Left cardiac atrium (tissue), 4 donors: ENCODE measurements at regions not wholly inside any gene's neighbourhood (a gene's known extent, or its start where the extent isn't known, plus 50 kb on each side); places are given as distances from the start of the nearest gene placed in this dataset.

Experiments used
- ATAC-seq, 2 donors: fragments of 200-7000 bp; cut with Tn5 transposase; one replicate each; pipeline ENCODE4 v1.9.1; 2020; ENCODE audit warnings: mild to moderate bottlenecking in 2 of 2, moderate library complexity in 2 of 2
- DNase-seq: peaks from one replicate; pipeline ENCODE4 v3.0.0-alpha.2; 2020
- intact Hi-C, 2 donors: fragments of 100-400 bp; cut with DNase I; formaldehyde crosslinking; loops; one replicate each; pipeline versions ENCODE4 v1.14.1 to v1.15.1; 2022 to 2023
- donor health status: DM: no; HTN: yes; CAD: no.
- donor health status: DM: no; HTN: yes; CAD: no; lungs with severe emphysema.
- donor health status: DM: yes; HTN: yes; CAD: no.
- donor health status: Dilated cardiomyopathy.

DNA sequence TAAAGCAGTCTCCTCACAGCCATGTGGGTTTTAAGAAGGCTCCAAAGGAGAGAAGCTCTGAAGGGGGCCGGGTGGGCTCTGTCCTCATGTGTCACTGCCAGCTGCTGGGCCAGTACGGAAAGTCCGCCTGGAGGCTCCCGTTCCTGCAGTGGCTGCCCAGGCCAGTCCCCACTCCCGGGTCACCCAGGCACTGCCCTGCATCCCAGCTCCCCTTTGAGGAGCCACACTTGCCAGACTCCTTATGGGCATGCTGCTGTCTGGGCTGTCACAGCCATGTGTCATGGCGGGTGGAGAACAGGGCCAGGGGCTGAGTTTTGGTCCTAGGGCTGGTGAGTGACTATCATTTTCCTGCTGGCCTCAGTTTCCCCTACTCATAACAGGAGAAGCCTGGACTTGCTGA is 79.4 kb upstream of the ACTRT2 start:
- intact Hi-C loops = no loop called here
- ATAC-seq (no peak), DNase-seq (no peak)

DNA sequence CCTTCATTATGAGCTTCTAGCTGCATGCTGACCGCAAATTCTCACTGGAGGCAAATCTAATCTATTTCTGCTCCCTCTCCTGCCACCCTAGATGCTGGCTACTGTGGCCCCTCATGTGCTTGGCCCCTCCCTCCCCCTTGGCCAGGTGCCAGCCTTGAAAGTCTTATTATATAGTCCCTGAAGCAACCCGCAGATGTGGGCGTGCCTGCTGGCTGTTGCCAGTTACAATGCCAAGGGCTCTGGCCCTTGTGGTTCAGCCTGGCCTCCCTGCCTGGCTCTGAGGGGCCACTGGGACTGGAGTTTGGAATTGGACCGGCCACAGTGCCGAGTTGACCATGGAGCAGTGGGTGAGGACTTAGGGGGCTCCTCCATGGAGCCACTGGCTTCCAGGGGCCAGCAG is 78.9 kb upstream of the ACTRT2 start:
- ATAC-seq = no peak
- intact Hi-C loops = no loop called here
- no peak for DNase-seq

GRCh38 chr1:2943686-2944260 is 77.5 kb upstream of the ACTRT2 start:
- ATAC-seq (no peak), DNase-seq (no peak)
- intact Hi-C loops = no loop called here

GRCh38 chr1:2944705-2945104 is 76.6 kb upstream of the ACTRT2 start:
- ATAC-seq = no peak
- intact Hi-C loops = no loop called here
- no peak for DNase-seq

- no peak for DNase-seq
- intact Hi-C loops = no loop called here
- no peak for ATAC-seq
These were observed 75.4 kb upstream of the ACTRT2 start for GRCh38 chr1:2945821-2946231.

DNA sequence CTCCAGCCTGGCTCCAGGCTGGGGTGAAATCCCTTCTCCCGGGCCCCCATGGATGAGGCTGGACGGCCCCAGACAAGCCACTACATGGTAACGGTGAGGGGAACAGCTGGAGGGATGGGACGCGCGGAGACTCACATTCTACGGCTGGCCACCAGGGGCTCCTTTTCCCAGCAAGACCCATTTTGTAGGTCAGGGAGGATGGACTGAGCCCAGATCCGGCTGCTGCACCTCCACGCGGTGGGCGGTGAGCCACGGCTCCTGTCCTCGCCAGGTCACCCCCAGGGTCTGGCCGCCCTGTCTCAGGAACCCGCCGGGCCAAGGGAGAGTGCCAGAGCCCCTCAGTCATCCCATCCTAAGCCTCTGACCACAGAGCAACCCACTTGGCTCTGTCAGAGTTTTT is 75.0 kb upstream of the ACTRT2 start:
- ATAC-seq (no peak), DNase-seq (no peak)
- intact Hi-C loops = no loop called here

DNA sequence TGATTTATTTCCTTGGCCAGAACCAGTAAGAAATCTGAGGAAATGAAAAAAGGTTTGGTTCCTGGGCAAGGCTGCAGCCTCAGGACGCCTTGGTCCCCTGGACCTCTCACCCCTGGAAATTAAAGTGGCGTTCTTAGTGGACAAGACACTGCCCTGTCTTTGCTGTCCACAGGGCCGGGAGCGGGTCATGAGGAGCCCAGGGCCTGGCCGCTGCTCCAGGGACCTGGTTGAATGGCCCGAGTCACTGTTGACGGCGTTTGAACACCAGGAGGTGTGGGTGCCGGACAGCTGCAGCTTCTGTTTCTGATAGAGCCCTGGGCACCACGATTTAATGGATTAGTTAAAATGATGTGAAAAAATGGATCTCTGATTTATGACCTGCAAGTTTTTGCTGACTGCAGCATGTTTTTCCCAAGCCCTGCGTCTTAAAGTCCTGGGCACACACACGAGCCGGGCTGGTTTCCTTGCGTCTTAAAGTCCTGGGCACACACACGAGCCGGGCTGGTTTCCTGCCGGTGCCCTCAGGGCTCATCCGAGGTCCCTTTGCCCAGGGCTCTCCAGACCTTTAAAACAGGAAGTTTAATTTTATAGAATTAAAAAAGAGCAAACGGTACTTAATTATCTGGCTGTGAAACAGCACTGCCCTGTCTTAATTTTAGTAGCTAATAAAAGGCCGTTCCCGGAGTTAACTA is 74.1 kb upstream of the ACTRT2 start:
- intact Hi-C loops = no loop called here

GRCh38 chr1:2948001-2948750 is 73.1 kb upstream of the ACTRT2 start:
- DNase-seq (no peak), ATAC-seq (no peak)
- intact Hi-C loops = no loop called here

More for the DNA sequence above, 74.1 kb upstream of the ACTRT2 start:
- no peak for DNase-seq
- ATAC-seq = no peak

GRCh38 chr1:2948751-2949680 is 72.3 kb upstream of the ACTRT2 start:
- intact Hi-C loops = no loop called here
- ATAC-seq (no peak), DNase-seq (no peak)

GRCh38 chr1:2949966-2950925 is 71.0 kb upstream of the ACTRT2 start:
- intact Hi-C loops = no loop called here
- DNase-seq (peak; percentile 12), ATAC-seq (no peak)

DNA sequence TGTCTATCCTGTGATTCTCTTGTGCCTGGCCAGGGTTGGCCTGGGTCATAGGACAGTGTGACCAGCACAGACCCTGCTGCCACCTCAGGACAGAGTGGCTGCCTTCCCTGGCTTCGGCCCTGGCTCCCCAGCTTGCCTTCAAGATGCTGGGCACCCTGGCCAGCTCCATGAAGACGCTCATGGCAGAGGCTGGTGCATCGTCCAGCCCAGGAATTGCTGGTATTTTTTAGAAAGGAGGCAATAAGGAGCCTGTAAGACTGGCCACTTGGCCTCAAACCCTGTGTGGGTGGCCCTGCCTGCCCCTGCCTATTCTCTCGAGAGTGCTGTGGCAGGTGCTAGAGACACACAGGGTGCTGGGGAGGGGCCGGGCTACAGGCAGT is 70.4 kb upstream of the ACTRT2 start:
- DNase-seq (peak; percentile 11), ATAC-seq (no peak)
- intact Hi-C loops = no loop called here

DNA sequence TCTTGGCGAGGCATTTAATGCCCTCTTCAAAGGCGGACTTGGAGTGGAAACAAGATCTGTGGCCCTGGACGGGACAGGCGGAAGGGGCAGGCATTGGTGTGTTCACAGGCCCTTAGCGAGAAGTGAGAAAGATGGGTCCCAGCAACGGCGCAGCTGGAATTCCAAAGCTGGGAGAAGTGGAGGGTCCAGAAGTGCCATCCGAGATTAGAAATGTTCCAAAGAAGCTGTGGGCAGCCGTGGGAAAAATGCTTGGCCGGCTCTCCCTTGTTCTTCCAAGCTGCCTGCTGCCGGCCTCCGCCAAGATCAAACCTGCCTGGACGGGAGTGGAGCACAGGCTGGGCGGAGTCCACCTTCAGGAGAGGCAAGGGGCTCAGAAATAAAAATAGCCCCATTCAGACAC is 69.4 kb upstream of the ACTRT2 start:
- intact Hi-C loops = no loop called here
- DNase-seq (peak; percentile 9), ATAC-seq (peak; percentile 75 to 80)

- intact Hi-C loops = no loop called here
- peak; percentile 9 for DNase-seq
- no peak for ATAC-seq
These were observed 68.9 kb upstream of the ACTRT2 start for GRCh38 chr1:2952371-2952770.

DNA sequence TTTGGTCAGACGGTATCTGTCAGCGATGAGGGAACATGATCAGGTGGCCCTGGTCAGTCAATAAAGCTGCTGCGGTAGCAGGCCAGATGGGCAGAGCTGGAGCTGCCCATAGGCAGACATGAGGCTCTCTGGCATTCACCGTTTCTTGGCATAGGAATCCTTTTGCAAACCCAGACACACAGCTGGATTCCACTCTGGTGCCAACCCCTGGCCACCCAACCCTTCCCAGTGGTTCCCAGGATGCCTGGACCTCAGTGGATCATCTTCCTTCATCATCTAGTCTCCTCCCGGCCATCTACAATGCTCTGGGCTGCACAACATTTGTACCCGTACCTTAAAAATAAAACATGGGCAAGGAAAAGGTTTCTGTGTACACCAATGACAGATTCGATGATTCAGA is 68.3 kb upstream of the ACTRT2 start:
- intact Hi-C loops = no loop called here
- DNase-seq (no peak), ATAC-seq (no peak)

- DNase-seq (no peak), ATAC-seq (no peak)
- intact Hi-C loops = no loop called here
These were observed 67.5 kb upstream of the ACTRT2 start for GRCh38 chr1:2953688-2954285.

- no peak for DNase-seq
- intact Hi-C loops = no loop called here
- ATAC-seq = no peak
These were observed 65.6 kb upstream of the ACTRT2 start for GRCh38 chr1:2955652-2956051.

GRCh38 chr1:2956576-2956975 is 64.7 kb upstream of the ACTRT2 start:
- no peak for DNase-seq
- no peak for ATAC-seq
- intact Hi-C loops = no loop called here

DNA sequence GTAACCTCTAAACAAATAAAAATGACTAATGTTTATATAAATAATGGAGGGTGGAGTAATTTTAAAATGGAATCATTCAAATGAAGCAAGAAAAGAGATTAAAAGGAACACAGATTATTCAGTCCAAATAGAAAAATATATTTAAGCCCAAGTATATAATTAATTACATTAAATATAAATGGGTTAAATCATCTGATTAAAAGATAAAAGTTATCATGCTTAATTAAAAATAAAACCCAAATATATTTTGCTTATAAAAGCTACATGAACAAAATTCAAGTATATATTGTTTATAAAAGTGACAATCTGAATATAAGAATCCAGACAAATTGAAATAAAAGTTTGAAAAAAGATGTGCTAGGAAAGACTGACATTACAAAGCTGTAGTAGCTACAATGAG is 63.9 kb upstream of the ACTRT2 start:
- intact Hi-C loops = no loop called here
- no peak for DNase-seq
- no peak for ATAC-seq
